ENCODE measurements at regions not wholly inside any gene's neighbourhood (a gene's known extent, or its start where the extent isn't known, plus 50 kb on each side); places are given as distances from the start of the nearest gene placed in this dataset.
A peak's percentile ranks its signal among the peaks of the same experiment; 100 is the strongest.

DNA sequence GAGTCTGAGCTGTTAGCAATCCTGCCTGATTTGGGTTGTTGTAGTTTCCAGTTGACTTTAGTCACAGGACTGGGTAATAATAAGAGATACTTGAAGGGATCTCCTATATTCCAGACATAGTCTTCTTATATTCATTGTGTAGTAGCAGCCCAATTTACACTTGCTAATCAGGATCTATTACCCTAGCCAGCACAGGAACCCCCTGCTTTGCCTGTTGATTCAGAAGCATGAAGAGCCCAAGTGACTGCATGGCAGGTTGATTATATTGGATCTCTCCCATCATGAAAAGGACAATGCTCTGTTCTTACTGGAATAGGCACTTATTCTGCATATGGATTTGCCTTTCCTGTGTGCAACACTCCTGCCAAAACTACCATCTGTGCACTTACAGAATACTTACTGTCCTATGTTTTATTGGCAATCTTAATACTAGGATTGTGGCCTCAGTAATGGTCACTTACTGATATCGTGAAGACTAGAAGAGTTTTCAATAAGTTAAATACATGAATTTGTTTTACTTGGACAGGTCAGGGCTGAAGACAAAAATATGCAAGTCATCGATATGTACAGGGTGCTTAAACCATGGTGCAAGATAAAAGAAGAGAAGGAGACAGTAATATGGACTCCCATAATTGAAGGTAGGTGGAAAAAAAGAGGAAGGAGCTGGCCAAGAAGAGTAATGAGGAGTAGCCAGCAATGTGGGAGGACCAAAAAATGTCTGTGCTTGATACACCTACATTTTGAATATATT lies 304.1 kb downstream of the MCTP2 start:
- no peak for DNase-seq (ENCODE audit: low spot score)
- in situ Hi-C loops (cut with HindIII; ENCODE audit: low sequenced_read_pairs): no loop called here

- in situ Hi-C loops (cut with HindIII; ENCODE audit: low sequenced_read_pairs): no loop called here
- no peak for DNase-seq (ENCODE audit: low spot score)
These were observed 305.2 kb downstream of the MCTP2 start for GRCh38 chr15:94536549-94536948.

DNA sequence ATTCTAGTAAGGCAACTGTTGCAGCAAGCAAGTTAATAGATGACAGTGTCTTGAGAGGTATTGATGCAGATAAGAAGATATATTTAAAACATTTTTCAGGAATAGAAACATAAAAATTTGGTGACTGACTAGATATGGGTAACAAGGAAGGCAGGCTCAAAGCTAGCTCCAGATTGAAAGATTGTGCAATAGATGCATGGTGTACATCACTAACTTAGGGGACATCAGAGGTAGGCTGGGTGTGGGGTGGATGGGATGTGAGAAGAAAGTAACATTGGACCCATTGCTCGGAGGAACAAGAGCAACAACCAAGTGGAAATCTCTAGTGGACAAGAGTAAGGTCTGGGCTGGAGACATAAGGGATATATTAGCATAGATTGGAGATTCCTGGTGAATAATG lies 306.9 kb downstream of the MCTP2 start:
- in situ Hi-C loops (cut with HindIII; ENCODE audit: low sequenced_read_pairs): no loop called here
- no peak for DNase-seq (ENCODE audit: low spot score)

- in situ Hi-C loops (cut with HindIII; ENCODE audit: low sequenced_read_pairs): no loop called here
- DNase-seq (ENCODE audit: low spot score): no peak
These were observed 311.0 kb downstream of the MCTP2 start for GRCh38 chr15:94542391-94542790.

GRCh38 chr15:94546808-94547207 lies 315.4 kb downstream of the MCTP2 start:
- no peak for DNase-seq (ENCODE audit: low spot score)
- in situ Hi-C loops (cut with HindIII; ENCODE audit: low sequenced_read_pairs): no loop called here

GRCh38 chr15:94547711-94548110 lies 316.4 kb downstream of the MCTP2 start:
- in situ Hi-C loops (cut with HindIII; ENCODE audit: low sequenced_read_pairs): no loop called here
- DNase-seq (ENCODE audit: low spot score): no peak

DNA sequence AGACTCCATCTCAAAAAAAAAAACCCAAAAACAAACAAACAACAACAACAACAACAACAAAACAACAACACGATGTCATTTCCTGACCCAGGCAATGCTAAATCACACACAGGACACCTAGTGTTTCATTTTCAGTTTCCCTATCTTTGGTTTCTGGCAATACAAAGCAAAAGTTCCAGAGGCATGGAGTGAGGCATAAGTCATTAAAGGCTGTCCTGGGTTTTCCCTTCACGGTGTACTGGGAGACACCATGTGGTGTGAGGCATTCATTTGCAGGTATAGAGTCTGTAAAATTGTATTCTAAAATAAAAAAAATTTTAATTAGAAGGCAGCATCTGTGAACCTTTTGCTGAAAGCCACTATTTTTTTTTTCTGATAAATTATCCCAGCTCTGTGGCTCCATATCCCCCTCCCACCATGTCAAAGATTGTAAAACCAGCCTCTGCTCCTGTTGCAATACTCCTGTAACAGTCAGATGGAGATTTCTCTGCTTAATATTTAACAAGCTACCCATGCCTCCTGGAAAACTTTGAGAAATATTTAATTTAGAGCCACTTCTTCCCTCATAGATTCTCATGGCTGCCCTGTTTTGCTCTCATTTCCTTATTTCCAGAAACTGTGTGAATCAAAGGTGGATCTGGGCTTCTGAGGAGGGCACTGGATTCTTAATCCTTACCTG lies 324.6 kb downstream of the MCTP2 start:
- in situ Hi-C loops (cut with HindIII; ENCODE audit: low sequenced_read_pairs): no loop called here
- DNase-seq (ENCODE audit: low spot score): no peak

DNA sequence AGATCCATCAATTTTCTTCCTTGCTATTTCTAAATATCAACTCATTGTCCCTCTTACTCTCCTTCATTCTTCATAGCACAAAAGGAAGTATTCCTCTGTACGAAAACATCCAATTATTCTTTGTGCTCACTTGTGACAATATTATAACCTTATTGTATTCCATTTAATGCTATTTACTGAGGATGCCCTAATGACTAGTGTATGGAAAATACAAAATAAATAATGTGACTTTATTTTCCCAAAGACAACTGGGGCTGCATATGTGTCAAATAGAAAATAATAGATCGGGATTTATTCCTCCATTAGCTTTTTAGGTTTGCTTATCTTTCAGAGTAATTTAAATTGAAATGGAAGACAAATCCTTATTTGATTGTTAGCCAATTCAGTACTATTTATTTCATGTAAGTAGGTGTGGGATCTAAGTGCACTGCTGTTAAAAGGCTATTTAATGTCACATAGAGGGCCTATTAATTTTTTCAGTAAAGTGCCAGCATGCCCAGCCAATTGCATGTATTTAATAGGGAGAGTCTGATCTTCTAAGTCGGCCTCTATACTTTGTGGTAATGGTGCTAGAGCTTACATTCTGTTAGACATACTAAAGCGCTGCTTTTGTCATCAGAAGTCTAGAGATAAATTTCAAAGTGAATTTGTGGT lies 329.8 kb downstream of the MCTP2 start:
- no peak for DNase-seq (ENCODE audit: low spot score)
- in situ Hi-C loops (cut with HindIII; ENCODE audit: low sequenced_read_pairs): no loop called here

DNA sequence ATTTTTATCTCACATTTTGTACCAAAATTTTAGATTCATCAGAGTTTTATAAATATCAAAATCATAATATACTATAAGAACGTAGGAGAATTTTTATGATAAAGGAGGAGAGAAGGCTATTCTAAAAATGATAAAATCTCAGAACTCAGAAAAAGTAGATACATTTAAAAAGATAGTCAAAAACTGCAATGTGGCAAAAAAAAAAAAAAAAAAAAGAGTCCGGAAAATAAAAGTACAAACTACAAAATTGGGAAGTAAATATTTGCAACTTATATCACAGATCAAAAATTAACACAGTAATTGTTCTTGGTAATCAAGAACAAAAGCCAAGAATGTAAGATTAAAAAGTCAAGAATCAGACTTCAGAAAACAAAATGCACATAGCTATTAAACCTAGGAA lies 332.1 kb downstream of the MCTP2 start:
- in situ Hi-C loops (cut with HindIII; ENCODE audit: low sequenced_read_pairs): no loop called here
- DNase-seq (ENCODE audit: low spot score): no peak

- in situ Hi-C loops (cut with HindIII; ENCODE audit: low sequenced_read_pairs): no loop called here
- DNase-seq (ENCODE audit: low spot score): no peak
These were observed 345.6 kb downstream of the MCTP2 start for GRCh38 chr15:94576889-94577533.

DNA sequence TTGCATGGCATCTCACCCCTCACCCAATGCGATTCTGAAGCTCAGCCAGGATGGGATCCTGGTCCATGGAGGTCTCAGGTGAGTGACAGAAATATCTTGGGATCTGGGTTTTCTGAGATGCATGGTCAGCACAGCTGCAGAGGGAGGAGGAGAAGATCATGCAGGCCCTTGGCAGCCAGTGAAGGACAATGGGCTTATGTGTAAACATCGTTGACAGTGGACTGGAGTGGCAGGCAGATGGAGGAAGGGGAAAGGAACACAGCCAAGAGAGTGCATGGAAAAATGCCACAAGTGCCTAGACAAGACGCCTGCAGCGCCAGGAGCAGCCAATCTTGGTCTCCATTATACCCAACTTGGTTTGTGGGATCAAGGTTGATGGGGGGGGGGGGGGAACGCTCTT lies 347.9 kb downstream of the MCTP2 start:
- in situ Hi-C loops (cut with HindIII; ENCODE audit: low sequenced_read_pairs): no loop called here
- DNase-seq (ENCODE audit: low spot score): no peak

DNA sequence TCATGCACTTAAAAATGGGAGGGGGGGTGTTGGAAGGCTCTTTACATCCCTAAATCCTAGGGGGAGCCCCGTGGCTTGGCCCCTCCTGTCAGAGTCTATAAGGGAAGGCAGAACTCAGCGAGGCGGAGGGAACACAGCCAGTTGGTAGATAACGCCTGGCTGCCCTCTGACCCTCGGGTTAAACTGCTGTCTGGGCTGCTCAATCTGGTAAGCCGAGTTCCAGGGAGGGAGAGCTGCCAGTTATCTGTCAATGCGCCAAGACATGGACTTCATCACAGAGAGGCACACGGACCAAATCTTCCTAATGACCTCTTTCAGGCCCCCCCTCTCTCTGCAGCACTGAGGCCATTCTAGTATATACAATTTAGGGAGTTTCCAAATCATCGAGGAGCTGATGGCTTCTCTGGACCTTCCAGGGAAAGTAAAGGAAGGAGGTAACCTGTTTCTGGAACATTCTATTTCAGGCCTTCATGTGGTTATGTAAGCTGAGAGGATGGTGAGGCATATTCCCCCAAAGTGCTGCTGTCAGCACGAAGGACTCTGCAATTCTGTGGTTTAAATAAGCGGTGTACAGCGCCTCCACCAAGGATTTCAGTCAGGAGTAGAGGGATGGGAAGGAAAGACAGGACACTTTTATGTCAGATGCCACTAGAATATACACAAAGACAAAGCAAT lies 349.0 kb downstream of the MCTP2 start:
- no peak for DNase-seq (ENCODE audit: low spot score)

DNA sequence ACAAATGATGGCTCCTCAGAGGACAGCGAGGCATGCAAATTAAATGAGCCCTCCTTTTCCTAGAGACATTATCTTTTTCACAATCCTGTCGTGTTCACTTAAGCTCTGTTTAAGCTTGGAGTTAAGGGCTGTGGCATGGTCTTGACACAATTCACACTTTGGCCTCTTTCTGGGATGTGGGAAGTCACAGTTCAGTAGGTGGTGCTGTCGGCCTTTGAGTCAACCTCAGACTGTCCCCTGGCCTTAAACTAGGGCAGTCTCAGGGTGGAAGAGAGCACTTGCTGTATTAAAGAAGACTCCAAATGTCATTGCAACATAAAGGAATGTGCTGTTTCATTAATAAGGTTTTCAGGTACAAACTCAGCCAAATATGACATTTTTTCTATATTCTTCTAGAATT lies 351.0 kb downstream of the MCTP2 start:
- in situ Hi-C loops (cut with HindIII; ENCODE audit: low sequenced_read_pairs): no loop called here

More for the DNA sequence above, 349.0 kb downstream of the MCTP2 start:
- in situ Hi-C loops (cut with HindIII; ENCODE audit: low sequenced_read_pairs): no loop called here

GRCh38 chr15:94584833-94585244 lies 353.5 kb downstream of the MCTP2 start:
- in situ Hi-C loops (cut with HindIII; ENCODE audit: low sequenced_read_pairs): no loop called here

More for the DNA sequence above, 351.0 kb downstream of the MCTP2 start:
- DNase-seq (ENCODE audit: low spot score): peak; percentile 1

DNA sequence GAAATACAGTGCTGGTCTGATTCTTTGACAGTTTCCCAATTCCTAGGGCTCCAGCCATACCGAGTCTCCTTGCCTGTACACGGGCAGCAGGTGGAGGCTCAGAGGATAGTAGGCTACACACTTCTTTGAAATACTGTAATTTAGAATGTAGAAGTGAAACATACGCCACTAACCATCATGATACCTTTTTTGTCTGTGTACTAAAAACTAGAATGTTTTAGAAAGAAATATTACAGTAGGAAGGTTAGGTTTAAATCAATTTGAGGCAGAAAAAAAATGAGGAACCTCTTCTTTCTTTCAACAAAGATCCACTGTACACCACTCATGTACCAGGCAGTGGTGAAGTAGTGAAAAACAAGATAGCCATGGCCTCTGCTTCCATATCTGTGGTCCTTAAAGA lies 354.7 kb downstream of the MCTP2 start:
- in situ Hi-C loops (cut with HindIII; ENCODE audit: low sequenced_read_pairs): no loop called here
- no peak for DNase-seq (ENCODE audit: low spot score)

More at GRCh38 chr15:94584833-94585244, 353.5 kb downstream of the MCTP2 start:
- DNase-seq (ENCODE audit: low spot score): no peak

DNA sequence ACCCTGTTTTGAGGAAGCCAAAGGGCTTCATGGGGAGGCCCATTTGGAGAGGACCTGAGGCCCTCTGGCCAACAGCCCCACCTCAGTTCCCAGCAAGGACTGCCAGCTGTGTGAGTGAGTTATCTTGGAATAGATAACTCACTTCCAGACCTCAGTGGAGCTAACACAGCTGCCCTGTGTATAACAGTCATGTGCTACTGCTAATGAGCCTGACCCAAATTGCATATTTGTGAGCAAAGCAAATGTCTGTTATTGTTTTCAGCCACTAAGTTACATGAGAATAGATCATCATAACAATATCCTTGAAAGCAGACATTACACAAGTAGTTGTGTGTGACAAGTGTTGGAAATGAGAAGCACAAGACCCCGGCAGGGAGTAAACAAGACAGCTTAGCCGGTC lies 355.8 kb downstream of the MCTP2 start:
- in situ Hi-C loops (cut with HindIII; ENCODE audit: low sequenced_read_pairs): no loop called here
- DNase-seq (ENCODE audit: low spot score): no peak

DNA sequence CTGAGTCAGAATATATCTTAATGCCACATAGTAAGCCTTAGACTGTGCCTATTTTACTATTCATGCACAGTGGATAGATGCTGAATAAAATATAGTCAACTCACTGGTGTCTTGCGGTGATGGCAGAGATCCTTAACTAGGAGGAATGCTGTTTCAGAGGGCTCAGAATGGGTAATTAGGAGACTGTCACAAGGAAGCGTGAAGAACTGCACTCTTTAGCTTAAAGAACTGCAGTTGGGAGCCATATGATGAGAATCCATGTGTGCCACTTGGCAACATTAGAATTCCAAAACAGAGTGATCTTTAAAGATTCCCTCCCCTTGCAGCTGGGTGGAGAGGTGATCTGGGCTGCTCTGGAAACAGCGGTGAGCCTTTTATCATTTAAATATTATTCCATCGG lies 357.6 kb downstream of the MCTP2 start:
- in situ Hi-C loops (cut with HindIII; ENCODE audit: low sequenced_read_pairs): no loop called here

GRCh38 chr15:94592495-94592894 lies 361.1 kb downstream of the MCTP2 start:
- no peak for DNase-seq (ENCODE audit: low spot score)
- in situ Hi-C loops (cut with HindIII; ENCODE audit: low sequenced_read_pairs): no loop called here

More for the DNA sequence above, 357.6 kb downstream of the MCTP2 start:
- DNase-seq (ENCODE audit: low spot score): no peak

GRCh38 chr15:94596707-94597106 lies 365.3 kb downstream of the MCTP2 start:
- no peak for DNase-seq (ENCODE audit: low spot score)
- in situ Hi-C loops (cut with HindIII; ENCODE audit: low sequenced_read_pairs): no loop called here

Measured in G401 (cell line).